SK-N-SH (cell line): ENCODE measurements at regions not wholly inside any gene's neighbourhood (a gene's known extent, or its start where the extent isn't known, plus 50 kb on each side); places are given as distances from the start of the nearest gene placed in this dataset.

Source experiments
- CHD2 ChIP-seq: fragments of 150-350 bp; IDR thresholded peaks from 2 replicates; pipeline ENCODE4 v1.6.1; 2018; ENCODE audit warnings: low read length; ENCODE audit not compliant: partially characterized antibody
- CTCF ChIP-seq: fragments of 200-600 bp; sonication (generic); IDR thresholded peaks from 2 replicates; pipeline ENCODE4 v1.6.1; 2017; ENCODE audit warnings: antibody characterized with exemption, mild to moderate bottlenecking, moderate library complexity
- EP300 ChIP-seq, 2 experiments: IDR thresholded peaks; 2 replicates each; pipeline versions ENCODE4 v1.4.0 to v1.6.1; 2012; ENCODE audit warnings: borderline replicate concordance in 1 of 2, low read depth in 1 of 2, low read length in 1 of 2
- EZH2phosphoT487 ChIP-seq: fragments of 200-600 bp; sonication (generic); IDR thresholded peaks from 2 replicates; pipeline ENCODE4 v1.6.1; 2017; ENCODE audit warnings: low read depth, mixed run types, mild to moderate bottlenecking, antibody characterized with exemption, moderate library complexity, borderline replicate concordance
- FOXM1 ChIP-seq: IDR thresholded peaks from 2 replicates; pipeline ENCODE4 v1.4.0; 2012; ENCODE audit warnings: low read depth, mild to moderate bottlenecking
- IRF3 ChIP-seq: fragments of 150-350 bp; IDR thresholded peaks from 2 replicates; pipeline ENCODE4 v1.6.1; 2016; ENCODE audit warnings: mild to moderate bottlenecking, low read depth, low read length
- MAX ChIP-seq: IDR thresholded peaks from 2 replicates; pipeline ENCODE4 v1.4.0; 2012; ENCODE audit warnings: low read depth
- NFIC ChIP-seq: IDR thresholded peaks from 2 replicates; pipeline ENCODE4 v1.4.0; 2012; ENCODE audit warnings: borderline replicate concordance
- PBX3 ChIP-seq: IDR thresholded peaks from 2 replicates; pipeline ENCODE4; 2012
- POLR2AphosphoS5 ChIP-seq: IDR thresholded peaks from 2 replicates; pipeline ENCODE4 v1.6.1; 2012; ENCODE audit warnings: low read depth, low read length
- RAD21 ChIP-seq: IDR thresholded peaks from 2 replicates; pipeline ENCODE4 v1.6.1; 2012; ENCODE audit warnings: mild to moderate bottlenecking, low read length
- REST ChIP-seq: IDR thresholded peaks from 2 replicates; pipeline ENCODE4 v1.6.1; 2012; ENCODE audit warnings: mild to moderate bottlenecking, low read depth, low read length, moderate library complexity
- SIN3A ChIP-seq: IDR thresholded peaks from 2 replicates; pipeline ENCODE4 v1.6.1; 2012; ENCODE audit warnings: low read depth, mild to moderate bottlenecking, low read length, moderate library complexity, borderline replicate concordance
- SMC3 ChIP-seq: IDR thresholded peaks from 2 replicates; pipeline ENCODE4 v1.6.1; 2012; ENCODE audit warnings: low read depth, low read length, improper control_type of control experiment

GRCh38 chr14:34172173-34172451, 221.2 kb upstream of the EGLN3 start:
- TF ChIP-seq EZH2phosphoT487 = no peak
- no peak for TF ChIP-seq RAD21
- TF ChIP-seq CTCF = no peak
- no peak for TF ChIP-seq POLR2AphosphoS5
- no peak for TF ChIP-seq REST
- no peak for TF ChIP-seq NFIC
- TF ChIP-seq SMC3 = no peak
- TF ChIP-seq IRF3 = no peak
- TF ChIP-seq EP300 (IDR thresholded peaks at IDR 0.05; ENCODE audit: borderline replicate concordance in 1 of 2, low read depth in 1 of 2, low read length in 1 of 2) = no peak
- TF ChIP-seq SIN3A = no peak
- no peak for TF ChIP-seq FOXM1
- no peak for TF ChIP-seq MAX
- no peak for TF ChIP-seq CHD2
- no peak for TF ChIP-seq PBX3
